Right lung (tissue), 2 donors: ENCODE measurements at regions not wholly inside any gene's neighbourhood (a gene's known extent, or its start where the extent isn't known, plus 50 kb on each side); places are given as distances from the start of the nearest gene placed in this dataset.

Experiments used
- DNase-seq, 2 donors: peaks; one replicate each; pipeline ENCODE4 v3.0.0-alpha.2; 2013

GRCh38 chr6:101212640-101213039 lies 180.9 kb upstream of the GRIK2 start:
- DNase-seq: no peak

GRCh38 chr6:101222007-101222406 lies 171.5 kb upstream of the GRIK2 start:
- DNase-seq: no peak

- DNase-seq: no peak
Measured at GRCh38 chr6:101224751-101225150, 168.8 kb upstream of the GRIK2 start.

GRCh38 chr6:101226677-101227135 lies 166.8 kb upstream of the GRIK2 start:
- no peak for DNase-seq

- DNase-seq: no peak
Measured at GRCh38 chr6:101230866-101231265, 162.6 kb upstream of the GRIK2 start.

GRCh38 chr6:101231606-101232235 lies 161.8 kb upstream of the GRIK2 start:
- no peak for DNase-seq

GRCh38 chr6:101232961-101233360 lies 160.5 kb upstream of the GRIK2 start:
- no peak for DNase-seq

GRCh38 chr6:101236709-101237108 lies 156.8 kb upstream of the GRIK2 start:
- no peak for DNase-seq

GRCh38 chr6:101241442-101241841 lies 152.1 kb upstream of the GRIK2 start:
- DNase-seq: no peak

GRCh38 chr6:101249470-101249869 lies 144.0 kb upstream of the GRIK2 start:
- no peak for DNase-seq

- no peak for DNase-seq
Measured at GRCh38 chr6:101257163-101257562, 136.3 kb upstream of the GRIK2 start.

GRCh38 chr6:101259505-101259904 lies 134.0 kb upstream of the GRIK2 start:
- no peak for DNase-seq

GRCh38 chr6:101263596-101263995 lies 129.9 kb upstream of the GRIK2 start:
- DNase-seq: no peak

- no peak for DNase-seq
Measured at GRCh38 chr6:101266063-101266462, 127.4 kb upstream of the GRIK2 start.

GRCh38 chr6:101268541-101268940 lies 125.0 kb upstream of the GRIK2 start:
- no peak for DNase-seq

- no peak for DNase-seq
Measured at GRCh38 chr6:101275251-101275650, 118.3 kb upstream of the GRIK2 start.

GRCh38 chr6:101276066-101276465 lies 117.4 kb upstream of the GRIK2 start:
- DNase-seq: no peak

GRCh38 chr6:101279410-101279809 lies 114.1 kb upstream of the GRIK2 start:
- DNase-seq: no peak

- no peak for DNase-seq
Measured at GRCh38 chr6:101281266-101281665, 112.2 kb upstream of the GRIK2 start.

- DNase-seq: no peak
Measured at GRCh38 chr6:101284131-101284530, 109.4 kb upstream of the GRIK2 start.

- no peak for DNase-seq
Measured at GRCh38 chr6:101286146-101286545, 107.4 kb upstream of the GRIK2 start.

- no peak for DNase-seq
Measured at GRCh38 chr6:101290346-101290745, 103.2 kb upstream of the GRIK2 start.

- DNase-seq: no peak
Measured at GRCh38 chr6:101294051-101294638, 99.4 kb upstream of the GRIK2 start.

GRCh38 chr6:101294676-101295075 lies 98.8 kb upstream of the GRIK2 start:
- no peak for DNase-seq
